Activated B cell treated with CpG ODN at 0.5 μM for 24 hours (primary cell): ENCODE measurements at regions not wholly inside any gene's neighbourhood (a gene's known extent, or its start where the extent isn't known, plus 50 kb on each side); places are given as distances from the start of the nearest gene placed in this dataset.

Experiments used
- ATAC-seq: fragments of 200-7000 bp; cut with Tn5 transposase; one replicate; pipeline ENCODE4 v1.10.0; 2021; ENCODE audit warnings: low read depth, mild to moderate bottlenecking, moderate library complexity
- CTCF ChIA-PET: fragments of 350-600 bp; sonication (Branson Sonifier 250); formaldehyde crosslinking; loops from one replicate; lab custom pipeline; 2021; ENCODE audit warnings: antibody characterized with exemption; lab: Charles Lee
- POLR2A ChIA-PET: fragments of 350-600 bp; sonication (Branson Sonifier 250); formaldehyde crosslinking; loops from one replicate; lab custom pipeline; 2021; ENCODE audit warnings: antibody characterized with exemption; lab: Charles Lee
- DNase-seq: peaks from one replicate; pipeline ENCODE4 v3.0.0; 2022
- H3K27ac Mint-ChIP-seq: one replicate; pipeline ENCODE4 v1.8.0; 2020; ENCODE audit warnings: mixed read lengths
- H3K27me3 Mint-ChIP-seq: one replicate; pipeline ENCODE4 v1.8.0; 2021; ENCODE audit warnings: mixed read lengths
- H3K36me3 Mint-ChIP-seq: one replicate; pipeline ENCODE4 v1.8.0; 2021; ENCODE audit warnings: low read depth, mixed read lengths
- H3K4me1 Mint-ChIP-seq: one replicate; pipeline ENCODE4 v1.8.0; 2021; ENCODE audit warnings: mixed read lengths
- H3K4me3 Mint-ChIP-seq: one replicate; pipeline ENCODE4 v1.8.0; 2020; ENCODE audit warnings: mild to moderate bottlenecking, mixed read lengths
- H3K9me3 Mint-ChIP-seq: one replicate; pipeline ENCODE4 v1.8.0; 2020; ENCODE audit warnings: mixed read lengths
- CTCF ChIP-seq: fragments of 200-600 bp; IDR thresholded peaks from one replicate; pipeline ENCODE4 v1.8.0; 2022; ENCODE audit warnings: antibody characterized with exemption, mild to moderate bottlenecking
- intact Hi-C: fragments of 100-400 bp; cut with micrococcal nuclease; formaldehyde crosslinking; loops from one replicate; pipeline ENCODE4 v1.15.1; 2024

GRCh38 chr20:19824861-19825260, 66.8 kb downstream of the RIN2 start:
- no peaks in the 10 kb centered on the region for H3K27me3 Mint-ChIP-seq
- no peak overlapping the region for H3K4me3 Mint-ChIP-seq
- no peaks in the 10 kb centered on the region for H3K9me3 Mint-ChIP-seq
- H3K27ac Mint-ChIP-seq, result peak overlapping the region; percentile 2
- no peak for TF ChIP-seq CTCF
- H3K36me3 Mint-ChIP-seq, result no peaks in the 10 kb centered on the region
- peaks cover 77% of the 10 kb centered on the region for H3K4me1 Mint-ChIP-seq
- DNase-seq, result no peak
- intact Hi-C loops, result loop anchor here (5.0 to 10.0 kb wide), 3 partner anchors 92 to 1410 kb away; partner anchors contain the start of gene RALGAPA2
- ChIA-PET CTCF (interaction anchor here (1.2 kb wide), 1 partner anchor 9 kb away, joined by 4 read pairs; no protein-coding TSS in a partner anchor), POLR2A (no interaction called here)
- ATAC-seq, result no peak

GRCh38 chr20:19826179-19826914, 68.3 kb downstream of the RIN2 start:
- peaks cover 66% of the 10 kb centered on the region for H3K4me1 Mint-ChIP-seq
- POLR2A ChIA-PET, result no interaction called here
- CTCF ChIA-PET, result interaction anchor here (1.2 kb wide), 1 partner anchor 11 kb away, joined by 4 read pairs; no protein-coding TSS in a partner anchor

GRCh38 chr20:19827818-19828217, 69.8 kb downstream of the RIN2 start:
- Mint-ChIP-seq H3K9me3 (no peaks in the 10 kb centered on the region), H3K27me3 (no peaks in the 10 kb centered on the region), H3K4me3 (peak overlapping the region; percentile 6), H3K4me1 (peaks cover 58% of the 10 kb centered on the region), H3K27ac (peak overlapping the region; percentile 56), H3K36me3 (no peaks in the 10 kb centered on the region)
- ChIA-PET CTCF (interaction anchor here (0.8 to 3.0 kb wide), 11 partner anchors 11 to 167 kb away, joined by 3 to 36 read pairs (median 5); no protein-coding TSS in a partner anchor), POLR2A (interaction anchor here (0.7 to 2.1 kb wide), 9 partner anchors 10 to 224 kb away, joined by 3 to 5 read pairs (median 5); partner anchors contain the start of genes CFAP61 and CRNKL1)
- ATAC-seq (peak; percentile 27), DNase-seq (no peak)
- TF ChIP-seq CTCF, result no peak
- intact Hi-C loops, result loop anchor here (1.0 to 10.0 kb wide), 9 partner anchors 13 to 1413 kb away; partner anchors contain the start of gene RALGAPA2

More at GRCh38 chr20:19826179-19826914, 68.3 kb downstream of the RIN2 start:
- Mint-ChIP-seq H3K27me3 (no peaks in the 10 kb centered on the region), H3K27ac (no peak overlapping the region), H3K9me3 (no peaks in the 10 kb centered on the region), H3K36me3 (no peaks in the 10 kb centered on the region), H3K4me3 (no peak overlapping the region)
- intact Hi-C loops, result loop anchor here (5.0 to 10.0 kb wide), 3 partner anchors 91 to 1412 kb away; partner anchors contain the start of gene RALGAPA2
- DNase-seq (no peak), ATAC-seq (no peak)
- TF ChIP-seq CTCF, result no peak

GRCh38 chr20:19828232-19828631, 70.2 kb downstream of the RIN2 start:
- Mint-ChIP-seq H3K36me3 (no peaks in the 10 kb centered on the region), H3K9me3 (no peaks in the 10 kb centered on the region), H3K27me3 (no peaks in the 10 kb centered on the region), H3K27ac (peak overlapping the region; percentile 56), H3K4me1 (peaks cover 58% of the 10 kb centered on the region), H3K4me3 (peak overlapping the region; percentile 6)
- DNase-seq (no peak), ATAC-seq (peak; percentile 96)
- intact Hi-C loops, result loop anchor here (1.0 to 10.0 kb wide), 9 partner anchors 13 to 1413 kb away; partner anchors contain the start of gene RALGAPA2
- CTCF ChIA-PET, result interaction anchor here (0.8 to 3.0 kb wide), 12 partner anchors 11 to 167 kb away, joined by 3 to 36 read pairs (median 4); no protein-coding TSS in a partner anchor
- no peak for TF ChIP-seq CTCF
- POLR2A ChIA-PET, result interaction anchor here (0.7 to 2.1 kb wide), 8 partner anchors 10 to 224 kb away, joined by 3 to 5 read pairs (median 4); partner anchors contain the start of genes CFAP61 and CRNKL1
